Activated T-cell treated with anti-CD3 and anti-CD28 coated beads, Interleukin-2, amount 50 U/mL, for 24 hours (primary cell): ENCODE measurements at regions not wholly inside any gene's neighbourhood (a gene's known extent, or its start where the extent isn't known, plus 50 kb on each side); places are given as distances from the start of the nearest gene placed in this dataset.
"Not testable (repeated sequence)": the region's sequence is repeated elsewhere in the genome, so short reads cannot be mapped to it uniquely, and the experiment has no call there.

Experiments
- DNase-seq: peaks from one replicate; pipeline ENCODE4 v3.0.0-alpha.2; 2020
- H3K27ac Mint-ChIP-seq: 2 replicates; pipeline ENCODE4 v1.8.0; 2020; ENCODE audit warnings: mild to moderate bottlenecking, mixed read lengths
- H3K27me3 Mint-ChIP-seq: 2 replicates; pipeline ENCODE4 v1.8.0; 2020; ENCODE audit warnings: mixed read lengths
- H3K36me3 Mint-ChIP-seq: 2 replicates; pipeline ENCODE4 v1.8.0; 2020; ENCODE audit warnings: low read depth, mixed read lengths
- H3K4me1 Mint-ChIP-seq: 2 replicates; pipeline ENCODE4 v1.8.0; 2020; ENCODE audit warnings: low read depth, mixed read lengths
- H3K4me3 Mint-ChIP-seq: 2 replicates; pipeline ENCODE4 v1.8.0; 2020; ENCODE audit warnings: mild to moderate bottlenecking, moderate library complexity, mixed read lengths
- H3K9me3 Mint-ChIP-seq: 2 replicates; pipeline ENCODE4 v1.8.0; 2020; ENCODE audit warnings: mixed read lengths

GRCh38 chr5:167061695-167062094 is 1229.8 kb upstream of the WWC1 start:
- H3K4me3 Mint-ChIP-seq: no peak overlapping the region
- no peaks in the 10 kb centered on the region for H3K36me3 Mint-ChIP-seq
- no peaks in the 10 kb centered on the region for H3K9me3 Mint-ChIP-seq
- H3K27ac Mint-ChIP-seq: no peak overlapping the region
- DNase-seq: no peak
- H3K27me3 Mint-ChIP-seq: no peaks in the 10 kb centered on the region
- H3K4me1 Mint-ChIP-seq: no peaks in the 10 kb centered on the region

GRCh38 chr5:167063116-167063515 is 1228.3 kb upstream of the WWC1 start:
- no peak for DNase-seq
- H3K4me3 Mint-ChIP-seq: no peak overlapping the region
- no peaks in the 10 kb centered on the region for H3K9me3 Mint-ChIP-seq
- H3K27ac Mint-ChIP-seq: no peak overlapping the region
- no peaks in the 10 kb centered on the region for H3K36me3 Mint-ChIP-seq
- H3K4me1 Mint-ChIP-seq: no peaks in the 10 kb centered on the region
- no peaks in the 10 kb centered on the region for H3K27me3 Mint-ChIP-seq

GRCh38 chr5:167063788-167064187 is 1227.7 kb upstream of the WWC1 start:
- no peaks in the 10 kb centered on the region for H3K4me1 Mint-ChIP-seq
- no peaks in the 10 kb centered on the region for H3K9me3 Mint-ChIP-seq
- no peak overlapping the region for H3K27ac Mint-ChIP-seq
- H3K4me3 Mint-ChIP-seq: no peak overlapping the region
- DNase-seq: no peak
- no peaks in the 10 kb centered on the region for H3K36me3 Mint-ChIP-seq
- H3K27me3 Mint-ChIP-seq: no peaks in the 10 kb centered on the region

- no peak overlapping the region for H3K4me3 Mint-ChIP-seq
- H3K36me3 Mint-ChIP-seq: no peaks in the 10 kb centered on the region
- H3K27me3 Mint-ChIP-seq: no peaks in the 10 kb centered on the region
- H3K27ac Mint-ChIP-seq: no peak overlapping the region
- no peak for DNase-seq
- H3K4me1 Mint-ChIP-seq: no peaks in the 10 kb centered on the region
- H3K9me3 Mint-ChIP-seq: no peaks in the 10 kb centered on the region
These were observed 1227.2 kb upstream of the WWC1 start for GRCh38 chr5:167064198-167064776.

DNA sequence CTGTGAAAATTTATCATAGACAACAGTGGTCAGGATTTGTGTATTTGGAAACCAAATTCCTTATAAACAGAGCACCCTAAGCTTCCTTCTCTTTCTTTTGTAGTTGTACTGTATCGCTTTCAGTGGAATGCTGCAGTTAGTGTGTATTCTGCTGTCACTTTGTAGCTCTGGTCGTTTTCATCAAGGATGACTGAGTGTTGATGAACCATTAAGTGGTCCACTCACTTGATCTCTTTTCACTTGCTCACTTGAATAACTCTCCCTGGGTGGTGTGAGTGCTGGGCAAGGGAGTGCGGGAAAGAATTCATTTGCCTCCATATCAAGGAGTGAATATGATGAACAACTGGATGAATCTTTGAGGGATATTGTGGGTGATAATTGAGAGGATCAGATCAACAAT is 1225.7 kb upstream of the WWC1 start:
- Mint-ChIP-seq H3K4me1 (no peaks in the 10 kb centered on the region), H3K27ac (no peak overlapping the region), H3K36me3 (no peaks in the 10 kb centered on the region), H3K4me3 (no peak overlapping the region), H3K9me3 (no peaks in the 10 kb centered on the region), H3K27me3 (no peaks in the 10 kb centered on the region)
- DNase-seq: no peak

DNA sequence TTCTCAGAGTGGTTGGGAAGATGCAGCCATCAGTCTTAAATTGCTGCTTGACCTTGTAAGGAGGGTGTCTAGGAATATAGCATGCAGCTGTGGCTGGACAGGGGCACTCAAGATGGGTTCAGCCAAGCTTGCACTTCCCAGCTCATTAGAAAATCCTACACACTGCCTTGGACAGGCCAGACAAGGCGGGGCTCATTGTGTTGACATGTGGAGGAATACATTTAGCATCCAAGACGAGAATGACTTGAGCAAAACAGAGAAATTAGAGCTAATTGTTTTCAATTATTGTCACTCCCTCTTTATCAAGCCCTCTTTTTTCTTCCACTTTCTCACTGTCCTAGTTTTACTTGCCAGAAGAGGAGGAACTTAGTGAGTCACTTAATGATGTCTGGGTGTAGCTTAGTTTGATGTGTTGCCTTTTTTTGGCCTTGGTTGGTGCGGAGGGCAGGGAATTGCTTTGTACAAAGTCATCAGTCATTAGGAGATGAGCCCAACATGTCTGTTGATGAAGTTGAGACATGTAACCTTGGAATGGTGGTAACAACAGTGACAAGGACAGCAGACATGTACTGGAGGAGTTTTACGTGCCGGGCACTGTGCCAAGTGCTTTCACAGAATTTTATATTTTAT is 1219.3 kb upstream of the WWC1 start:
- H3K36me3 Mint-ChIP-seq: no peaks in the 10 kb centered on the region
- H3K9me3 Mint-ChIP-seq: peaks cover 2% of the 10 kb centered on the region
- no peaks in the 10 kb centered on the region for H3K27me3 Mint-ChIP-seq

GRCh38 chr5:167081561-167081960 is 1209.9 kb upstream of the WWC1 start:
- Mint-ChIP-seq H3K4me1 (no peaks in the 10 kb centered on the region), H3K27ac (no peak overlapping the region), H3K36me3 (no peaks in the 10 kb centered on the region), H3K4me3 (no peak overlapping the region), H3K9me3 (peaks cover 4% of the 10 kb centered on the region), H3K27me3 (no peaks in the 10 kb centered on the region)
- no peak for DNase-seq

More for the DNA sequence above, 1219.3 kb upstream of the WWC1 start:
- Mint-ChIP-seq H3K4me1 (no peaks in the 10 kb centered on the region), H3K27ac (no peak overlapping the region), H3K4me3 (no peak overlapping the region)
- DNase-seq: no peak

DNA sequence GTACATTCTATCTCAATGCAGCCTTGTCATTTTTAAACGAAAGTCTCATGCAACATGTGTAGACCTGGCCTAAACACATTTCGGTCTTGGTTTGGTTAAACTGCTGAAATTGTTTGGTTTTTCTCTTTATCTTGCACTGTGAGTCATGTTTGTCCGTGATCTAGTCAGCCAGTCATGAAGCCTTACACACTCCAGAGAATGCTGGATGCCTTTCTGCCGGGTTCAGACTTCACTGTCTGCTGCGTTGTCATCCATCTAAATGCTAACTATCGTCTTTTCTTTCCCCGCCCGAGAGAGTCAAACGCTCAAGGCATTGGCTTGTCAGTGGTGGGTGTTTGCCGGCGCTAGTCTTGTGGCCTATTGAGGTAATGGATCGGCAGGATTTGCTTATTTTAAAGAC is 1194.6 kb upstream of the WWC1 start:
- no peaks in the 10 kb centered on the region for H3K4me1 Mint-ChIP-seq
- H3K27ac Mint-ChIP-seq: no peak overlapping the region
- peaks cover 14% of the 10 kb centered on the region for H3K9me3 Mint-ChIP-seq
- H3K36me3 Mint-ChIP-seq: no peaks in the 10 kb centered on the region
- no peak overlapping the region for H3K4me3 Mint-ChIP-seq
- no peak for DNase-seq
- no peaks in the 10 kb centered on the region for H3K27me3 Mint-ChIP-seq

DNA sequence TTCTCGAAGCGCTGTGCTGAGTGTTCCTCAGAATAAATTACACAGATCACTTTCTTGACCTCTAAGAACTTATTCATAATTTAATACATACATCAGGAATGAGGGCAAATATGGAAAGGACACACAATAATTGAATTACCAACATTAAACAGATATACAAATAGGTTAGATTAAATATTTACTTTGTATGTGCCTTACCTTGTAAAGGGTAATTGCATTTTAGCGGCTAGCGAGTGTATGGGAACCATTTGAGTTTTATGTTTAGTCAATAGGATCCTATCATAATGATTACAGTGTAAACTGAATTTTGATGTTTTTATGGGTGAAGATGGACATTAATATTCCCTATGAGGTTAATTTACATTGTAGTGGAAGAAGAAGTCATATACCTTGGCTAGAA is 1187.1 kb upstream of the WWC1 start:
- peaks cover 16% of the 10 kb centered on the region for H3K9me3 Mint-ChIP-seq
- DNase-seq: no peak
- no peak overlapping the region for H3K27ac Mint-ChIP-seq
- no peaks in the 10 kb centered on the region for H3K4me1 Mint-ChIP-seq
- no peak overlapping the region for H3K4me3 Mint-ChIP-seq
- no peaks in the 10 kb centered on the region for H3K36me3 Mint-ChIP-seq
- no peaks in the 10 kb centered on the region for H3K27me3 Mint-ChIP-seq

DNA sequence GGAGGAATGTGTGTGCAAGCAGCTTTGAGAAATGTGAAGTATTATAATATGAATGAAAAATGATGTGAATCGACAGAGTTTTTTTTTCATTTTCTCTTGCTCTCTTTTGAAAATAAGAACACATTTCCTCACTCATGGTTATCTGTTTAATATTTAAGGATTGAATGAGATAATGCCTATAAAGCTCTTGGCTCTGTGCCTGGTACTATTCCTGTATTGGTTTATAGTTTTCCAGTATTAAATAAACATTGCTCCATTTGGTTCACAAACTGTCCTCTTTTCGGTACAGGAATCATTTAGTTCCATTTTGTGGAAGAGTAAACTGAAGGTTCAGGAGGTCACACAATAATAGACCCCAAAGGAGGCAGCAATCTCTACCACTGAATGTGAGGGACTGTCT is 1185.5 kb upstream of the WWC1 start:
- no peak overlapping the region for H3K27ac Mint-ChIP-seq
- H3K4me1 Mint-ChIP-seq: no peaks in the 10 kb centered on the region
- H3K9me3 Mint-ChIP-seq: peaks cover 16% of the 10 kb centered on the region
- H3K27me3 Mint-ChIP-seq: no peaks in the 10 kb centered on the region
- H3K36me3 Mint-ChIP-seq: no peaks in the 10 kb centered on the region
- no peak overlapping the region for H3K4me3 Mint-ChIP-seq
- DNase-seq: no peak

- H3K4me3 Mint-ChIP-seq: no peak overlapping the region
- peaks cover 13% of the 10 kb centered on the region for H3K9me3 Mint-ChIP-seq
- H3K27me3 Mint-ChIP-seq: no peaks in the 10 kb centered on the region
- no peak for DNase-seq
- no peaks in the 10 kb centered on the region for H3K36me3 Mint-ChIP-seq
- H3K27ac Mint-ChIP-seq: no peak overlapping the region
- no peaks in the 10 kb centered on the region for H3K4me1 Mint-ChIP-seq
These were observed 1183.8 kb upstream of the WWC1 start for GRCh38 chr5:167107684-167108083.

GRCh38 chr5:167108266-167108665 is 1183.2 kb upstream of the WWC1 start:
- H3K27me3 Mint-ChIP-seq, DNase-seq, H3K27ac Mint-ChIP-seq, H3K36me3 Mint-ChIP-seq, H3K4me3 Mint-ChIP-seq, H3K4me1 Mint-ChIP-seq: not testable (repeated sequence)
- peaks cover 17% of the 10 kb centered on the region for H3K9me3 Mint-ChIP-seq

GRCh38 chr5:167112556-167112955 is 1178.9 kb upstream of the WWC1 start:
- Mint-ChIP-seq H3K4me3 (no peak overlapping the region), H3K27me3 (no peaks in the 10 kb centered on the region), H3K36me3 (no peaks in the 10 kb centered on the region), H3K4me1 (no peaks in the 10 kb centered on the region), H3K27ac (no peak overlapping the region), H3K9me3 (peaks cover 10% of the 10 kb centered on the region)
- DNase-seq: no peak

DNA sequence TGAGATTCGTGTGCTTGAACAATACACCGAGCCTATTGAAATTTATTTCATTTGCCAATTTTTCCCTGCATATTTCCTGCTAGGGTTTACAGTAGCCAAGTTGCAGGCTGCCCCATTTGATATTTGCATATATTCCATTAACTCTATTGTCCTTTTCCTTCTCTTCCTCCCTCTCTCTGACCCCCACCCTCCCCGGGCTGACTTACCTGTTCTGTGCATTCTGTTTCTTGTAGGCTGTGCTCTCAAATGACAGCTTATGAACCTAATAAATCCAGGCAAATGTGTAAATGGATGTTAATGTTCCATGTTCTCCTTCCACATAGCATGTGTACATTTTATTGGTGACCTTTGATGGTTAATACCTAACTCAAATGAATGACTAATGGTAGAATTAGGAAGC is 1169.2 kb upstream of the WWC1 start:
- Mint-ChIP-seq H3K4me1 (no peaks in the 10 kb centered on the region), H3K27ac (no peak overlapping the region), H3K27me3 (no peaks in the 10 kb centered on the region), H3K9me3 (peaks cover 8% of the 10 kb centered on the region), H3K36me3 (no peaks in the 10 kb centered on the region), H3K4me3 (no peak overlapping the region)
- no peak for DNase-seq

DNA sequence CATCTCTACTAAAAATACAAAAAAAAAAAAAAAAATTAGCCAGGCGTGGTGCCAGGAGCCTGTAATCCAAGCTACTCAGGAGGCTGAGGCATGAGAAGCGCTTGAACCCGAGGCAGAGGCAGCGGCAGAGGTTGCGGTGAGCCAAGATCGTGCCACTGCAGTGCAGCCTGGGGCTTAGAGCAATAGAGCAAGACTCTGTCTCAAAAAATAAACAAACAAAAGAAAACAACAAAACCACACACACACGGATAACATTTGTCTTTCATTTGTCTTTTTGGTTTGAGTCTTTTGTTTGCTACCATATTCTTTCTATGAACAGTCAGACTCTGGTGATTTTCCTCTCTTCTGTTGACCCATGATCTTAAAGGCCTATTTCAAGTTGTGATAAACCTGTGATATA is 1168.3 kb upstream of the WWC1 start:
- no peaks in the 10 kb centered on the region for H3K36me3 Mint-ChIP-seq
- DNase-seq: no peak
- no peaks in the 10 kb centered on the region for H3K27me3 Mint-ChIP-seq
- H3K27ac Mint-ChIP-seq: no peak overlapping the region
- no peak overlapping the region for H3K4me3 Mint-ChIP-seq
- H3K9me3 Mint-ChIP-seq: peaks cover 8% of the 10 kb centered on the region
- no peaks in the 10 kb centered on the region for H3K4me1 Mint-ChIP-seq

- Mint-ChIP-seq H3K27ac (no peak overlapping the region), H3K36me3 (no peaks in the 10 kb centered on the region), H3K9me3 (peaks cover 7% of the 10 kb centered on the region), H3K27me3 (no peaks in the 10 kb centered on the region), H3K4me3 (no peak overlapping the region), H3K4me1 (no peaks in the 10 kb centered on the region)
- DNase-seq: no peak
These were observed 1162.9 kb upstream of the WWC1 start for GRCh38 chr5:167128581-167128980.
